ENCODE measurements at regions not wholly inside any gene's neighbourhood (a gene's known extent, or its start where the extent isn't known, plus 50 kb on each side); places are given as distances from the start of the nearest gene placed in this dataset.

DNA sequence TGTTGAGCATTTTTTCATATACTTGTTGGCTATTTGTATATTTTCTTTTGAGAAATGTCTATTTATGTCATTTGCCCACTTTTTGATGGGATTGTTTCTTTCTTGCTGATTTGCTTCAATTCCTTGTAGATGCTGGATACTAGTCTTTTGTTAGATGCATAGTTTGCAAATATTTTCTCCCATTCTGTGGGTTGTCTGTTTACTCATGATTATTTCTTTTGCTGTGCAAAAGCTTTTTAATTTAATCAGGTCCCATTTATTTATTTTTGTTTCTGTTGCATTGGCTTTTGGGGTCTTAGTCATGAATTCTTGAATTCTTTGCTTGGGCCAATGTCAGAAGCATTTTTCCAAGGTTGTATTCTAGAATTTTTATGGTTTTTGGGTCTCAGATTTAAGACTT, 251.7 kb downstream of the WNT5A start:
- no peak for DNase-seq (ENCODE audit: low spot score)

DNA sequence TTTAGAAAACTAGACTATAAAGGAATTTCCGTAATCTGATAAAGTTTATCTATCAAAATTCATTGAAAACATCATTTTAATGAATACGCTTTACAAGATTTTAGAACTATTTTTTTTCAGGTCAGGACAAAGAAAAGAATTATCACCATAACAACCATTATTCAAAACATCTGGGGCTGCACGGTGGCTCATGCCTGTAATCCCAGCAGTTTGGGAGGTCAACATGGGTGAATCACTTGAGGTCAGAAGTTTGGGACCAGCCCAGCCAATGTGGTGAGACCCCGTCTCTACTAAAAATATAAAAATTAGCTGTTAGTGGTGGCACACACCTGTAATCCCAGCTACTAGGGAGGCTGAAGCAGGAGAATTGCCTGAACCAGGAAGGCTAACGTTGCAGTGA, 260.4 kb downstream of the WNT5A start:
- no peak for DNase-seq (ENCODE audit: low spot score)

GRCh38 chr3:55218577-55218976, 268.5 kb downstream of the WNT5A start:
- DNase-seq (ENCODE audit: low spot score) = no peak

DNA sequence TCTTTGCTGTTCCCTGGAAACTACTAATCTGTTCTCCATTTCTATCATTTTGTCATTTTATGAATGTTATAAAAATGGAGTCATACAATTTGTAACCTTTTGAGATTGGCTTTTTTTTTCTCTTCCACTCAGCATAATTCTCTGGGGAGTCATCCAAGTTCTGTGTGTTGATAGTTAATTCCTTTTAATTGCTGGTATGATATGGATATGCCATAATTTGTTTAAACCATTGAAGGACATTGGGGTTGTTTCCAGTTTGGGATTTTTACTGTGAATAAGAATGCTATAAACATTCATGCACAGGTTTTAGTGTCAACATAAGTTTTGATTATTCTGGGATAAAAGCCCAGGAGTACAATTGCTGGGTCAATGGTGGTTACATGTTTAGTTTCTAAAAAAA, 279.4 kb downstream of the WNT5A start:
- no peak for DNase-seq (ENCODE audit: low spot score)

DNA sequence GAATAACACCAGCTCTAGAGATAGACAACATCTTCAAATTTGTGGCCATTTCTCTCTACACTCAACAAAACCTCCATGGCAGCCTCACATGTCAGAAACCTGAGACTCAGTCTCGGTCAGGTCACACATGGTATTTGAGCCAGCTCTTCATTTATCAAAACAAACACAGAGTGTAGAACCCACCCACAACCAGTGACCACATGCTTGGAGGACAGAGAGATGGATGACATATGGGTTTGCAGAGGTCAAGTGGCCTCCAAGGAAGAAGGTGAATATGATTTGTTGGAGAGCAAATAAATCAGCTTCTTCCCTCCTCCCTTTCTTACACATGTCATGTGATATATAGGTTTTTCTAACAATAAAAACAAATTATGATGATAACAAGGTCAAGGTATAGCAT, 278.1 kb upstream of the LRTM1 start:
- DNase-seq (ENCODE audit: low spot score) = no peak

DNA sequence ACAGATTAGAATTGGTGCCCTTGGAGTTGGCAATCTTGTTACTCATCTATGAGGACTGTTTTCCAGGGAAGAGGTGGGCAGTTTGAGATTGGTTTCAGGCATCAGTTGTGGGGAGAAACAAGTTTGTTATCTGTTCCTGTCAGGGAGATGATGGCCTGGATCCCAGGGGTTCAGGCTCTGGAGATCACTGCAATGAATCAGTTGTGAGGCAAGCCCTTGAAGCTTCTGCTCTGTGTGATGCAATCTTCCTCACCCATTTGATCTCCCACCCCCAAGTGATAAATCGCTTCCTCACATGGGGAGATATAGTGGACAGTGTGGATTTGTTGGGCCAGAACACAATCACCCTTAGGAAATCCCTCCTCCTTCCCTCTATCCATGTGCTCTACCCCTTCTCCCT, 276.6 kb upstream of the LRTM1 start:
- DNase-seq (ENCODE audit: low spot score) = no peak

- DNase-seq (ENCODE audit: low spot score) = no peak
Measured at GRCh38 chr3:55203546-55203945, 275.7 kb upstream of the LRTM1 start.

DNA sequence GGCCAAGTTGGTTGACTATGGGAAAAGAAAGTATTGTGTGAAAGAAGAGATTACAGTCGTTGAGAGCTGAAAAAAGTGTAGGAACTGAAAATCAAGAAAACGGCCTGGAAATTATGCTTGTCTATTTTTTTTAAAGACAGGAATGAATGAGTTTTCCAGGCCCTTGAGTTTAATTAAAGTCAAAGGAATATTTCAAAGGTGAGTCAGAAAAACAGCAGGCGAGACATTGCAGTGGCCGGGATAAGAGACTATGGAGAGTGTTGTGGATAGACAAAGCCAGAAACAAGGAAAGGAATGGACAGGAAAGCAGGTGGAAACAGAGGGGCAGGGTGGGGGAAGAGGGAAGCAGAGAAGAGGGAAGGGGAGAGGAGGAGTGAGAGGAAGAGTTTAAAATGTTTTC, 275.1 kb upstream of the LRTM1 start:
- DNase-seq (ENCODE audit: low spot score) = no peak

GRCh38 chr3:55202326-55202725, 274.5 kb upstream of the LRTM1 start:
- DNase-seq (ENCODE audit: low spot score) = no peak

- DNase-seq (ENCODE audit: low spot score) = no peak
Measured at GRCh38 chr3:55201779-55202178, 273.9 kb upstream of the LRTM1 start.

GRCh38 chr3:55200906-55201305, 273.0 kb upstream of the LRTM1 start:
- DNase-seq (ENCODE audit: low spot score) = no peak

- DNase-seq (ENCODE audit: low spot score) = no peak
Measured at GRCh38 chr3:55198554-55198953, 270.7 kb upstream of the LRTM1 start.

GRCh38 chr3:55197021-55197420, 269.2 kb upstream of the LRTM1 start:
- DNase-seq (ENCODE audit: low spot score) = no peak

GRCh38 chr3:55196495-55196894, 268.6 kb upstream of the LRTM1 start:
- DNase-seq (ENCODE audit: low spot score) = no peak

DNA sequence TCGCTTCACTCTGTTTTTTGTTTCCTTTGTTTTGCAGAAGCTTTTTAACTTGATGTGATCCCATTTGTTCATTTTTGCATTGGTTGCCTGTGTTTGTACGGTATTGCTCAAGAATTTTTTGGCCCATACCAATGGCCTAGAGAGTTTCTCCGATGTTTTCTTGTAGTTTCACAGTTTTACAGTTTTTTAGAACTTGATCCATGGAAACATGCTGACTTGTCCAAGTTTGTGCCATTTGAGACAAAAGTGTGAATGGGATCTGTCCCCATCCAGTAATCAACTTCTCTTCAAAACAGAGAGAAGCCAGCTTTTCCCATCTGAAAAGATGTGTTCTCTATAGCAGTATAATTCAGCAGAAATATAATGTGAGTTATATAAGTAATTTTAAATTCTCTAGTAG, 266.5 kb upstream of the LRTM1 start:
- DNase-seq (ENCODE audit: low spot score) = no peak

- no peak for DNase-seq (ENCODE audit: low spot score)
Measured at GRCh38 chr3:55191911-55192775, 264.3 kb upstream of the LRTM1 start.

GRCh38 chr3:55190331-55190730, 262.5 kb upstream of the LRTM1 start:
- DNase-seq (ENCODE audit: low spot score) = no peak

- DNase-seq (ENCODE audit: low spot score) = no peak
Measured at GRCh38 chr3:55189359-55189801, 261.5 kb upstream of the LRTM1 start.

- DNase-seq (ENCODE audit: low spot score) = no peak
Measured at GRCh38 chr3:55185380-55185779, 257.5 kb upstream of the LRTM1 start.

GRCh38 chr3:55183201-55183600, 255.3 kb upstream of the LRTM1 start:
- no peak for DNase-seq (ENCODE audit: low spot score)

GRCh38 chr3:55180936-55181535, 253.2 kb upstream of the LRTM1 start:
- no peak for DNase-seq (ENCODE audit: low spot score)

GRCh38 chr3:55180161-55180560, 252.3 kb upstream of the LRTM1 start:
- no peak for DNase-seq (ENCODE audit: low spot score)

GRCh38 chr3:55178336-55178735, 250.5 kb upstream of the LRTM1 start:
- DNase-seq (ENCODE audit: low spot score) = no peak

GRCh38 chr3:55177749-55178148, 249.9 kb upstream of the LRTM1 start:
- DNase-seq (ENCODE audit: low spot score) = no peak

Data from putamen (tissue), 1 donor.